ENCODE measurements at regions not wholly inside any gene's neighbourhood (a gene's known extent, or its start where the extent isn't known, plus 50 kb on each side); places are given as distances from the start of the nearest gene placed in this dataset.

DNA sequence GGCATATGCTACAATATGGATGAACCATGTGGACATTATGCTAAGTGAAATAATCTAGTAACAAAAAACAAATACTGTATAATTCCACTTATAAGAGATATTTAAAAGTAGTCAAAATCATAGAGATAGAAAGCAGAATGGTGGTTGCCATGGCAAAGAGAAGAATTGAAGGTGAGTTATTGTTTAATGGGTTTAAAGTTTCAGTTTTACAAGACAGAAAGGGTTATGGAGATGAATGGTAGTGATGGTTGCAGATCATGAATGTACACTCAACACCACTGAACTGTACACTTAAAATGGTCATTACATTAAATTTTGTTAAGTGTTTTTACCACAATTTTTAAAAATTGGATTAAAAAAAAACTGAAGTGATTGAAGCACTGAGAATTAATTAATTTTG, 298.2 kb upstream of the ZC3H15 start:
- no peak for DNase-seq

DNA sequence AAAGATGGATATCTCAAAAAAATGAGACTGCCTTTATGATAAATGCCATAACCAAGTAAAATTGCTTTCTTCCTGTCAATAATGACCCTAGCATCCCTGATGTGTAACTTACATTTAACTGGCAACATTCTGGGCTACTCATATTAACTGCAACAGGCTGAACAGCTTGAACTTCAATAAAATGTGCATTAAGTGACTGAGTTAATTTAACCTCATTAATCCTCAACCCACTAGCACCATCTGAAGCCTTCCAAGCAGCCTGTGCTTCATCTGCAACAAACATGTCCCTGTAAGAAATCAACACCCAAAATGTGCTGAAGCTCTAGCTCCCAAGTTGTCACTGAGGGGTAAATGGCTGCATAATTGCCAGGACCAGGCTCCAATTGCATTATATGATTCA, 296.2 kb upstream of the ZC3H15 start:
- no peak for DNase-seq

DNA sequence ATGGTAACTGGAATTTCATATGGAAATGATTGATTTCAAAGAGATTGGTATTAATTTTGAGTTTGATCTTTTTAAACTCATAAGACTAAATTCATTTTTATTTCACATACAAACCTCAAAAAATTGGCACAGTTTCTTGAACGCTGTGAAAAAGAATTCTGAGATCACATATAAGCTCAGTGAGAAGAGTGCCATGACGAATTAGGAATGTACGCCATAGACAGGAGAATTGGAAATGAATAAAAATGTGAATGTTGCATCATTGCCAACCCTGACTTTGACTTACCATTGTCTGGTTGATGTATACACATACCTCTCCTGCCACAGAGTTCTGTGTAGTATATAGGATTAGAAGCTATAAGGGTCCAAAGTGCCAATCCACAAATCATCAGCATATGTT, 290.4 kb upstream of the ZC3H15 start:
- no peak for DNase-seq

DNA sequence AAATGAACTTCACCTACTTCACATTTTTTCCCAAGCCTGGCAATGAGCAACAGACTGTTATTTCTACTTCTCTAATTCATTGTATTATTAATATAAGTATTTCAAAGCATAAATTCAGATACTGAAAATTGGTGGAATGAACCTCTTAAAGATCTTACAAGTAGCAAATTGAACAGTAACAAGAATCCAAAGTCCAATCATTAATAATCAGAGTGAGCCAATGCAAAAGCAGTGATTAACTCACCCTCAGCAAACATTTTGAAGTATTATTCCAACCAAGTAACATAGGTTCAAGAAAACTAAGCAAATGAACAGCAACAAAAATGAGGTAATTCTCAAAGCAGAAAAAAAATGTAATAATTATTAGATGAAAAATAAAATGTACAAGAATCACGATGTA, 288.1 kb upstream of the ZC3H15 start:
- DNase-seq = no peak

DNA sequence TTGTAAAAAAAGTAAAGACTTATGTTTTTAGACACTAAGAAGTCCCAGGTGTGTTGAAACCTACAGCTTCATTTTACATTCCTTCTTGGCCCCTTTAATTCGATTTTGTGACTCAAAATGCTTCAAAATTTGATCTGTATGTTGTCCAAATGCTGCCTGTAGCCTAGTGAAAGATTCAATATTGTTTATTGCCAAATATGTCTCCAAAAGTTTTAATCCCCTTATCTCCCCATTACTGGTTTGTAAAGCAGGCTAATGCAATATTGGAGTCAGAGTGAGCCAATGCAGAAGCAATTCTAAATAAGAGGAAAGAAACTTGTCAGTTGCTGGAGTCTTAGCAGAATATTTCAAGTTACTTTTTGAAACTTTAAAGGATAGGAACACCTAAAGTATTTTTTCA, 287.0 kb upstream of the ZC3H15 start:
- DNase-seq = no peak

DNA sequence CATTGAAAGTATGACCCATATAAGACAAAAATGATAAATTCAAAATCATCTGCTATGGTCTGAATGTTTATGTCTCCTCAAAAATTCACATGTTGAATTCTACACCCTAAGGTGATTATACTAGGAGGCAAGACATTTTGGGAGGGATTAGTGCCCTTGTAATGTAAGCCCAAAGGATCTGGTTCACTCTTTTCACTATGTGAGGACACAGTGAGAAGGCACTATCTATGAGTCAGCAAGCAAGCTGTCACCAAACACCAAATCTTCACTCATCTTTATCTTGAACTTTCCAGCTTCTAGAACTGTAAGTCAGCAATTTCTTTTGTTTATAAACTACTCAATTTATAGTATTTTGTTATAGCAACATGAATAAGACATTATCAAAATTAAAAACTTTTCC, 284.7 kb upstream of the ZC3H15 start:
- DNase-seq = no peak

DNA sequence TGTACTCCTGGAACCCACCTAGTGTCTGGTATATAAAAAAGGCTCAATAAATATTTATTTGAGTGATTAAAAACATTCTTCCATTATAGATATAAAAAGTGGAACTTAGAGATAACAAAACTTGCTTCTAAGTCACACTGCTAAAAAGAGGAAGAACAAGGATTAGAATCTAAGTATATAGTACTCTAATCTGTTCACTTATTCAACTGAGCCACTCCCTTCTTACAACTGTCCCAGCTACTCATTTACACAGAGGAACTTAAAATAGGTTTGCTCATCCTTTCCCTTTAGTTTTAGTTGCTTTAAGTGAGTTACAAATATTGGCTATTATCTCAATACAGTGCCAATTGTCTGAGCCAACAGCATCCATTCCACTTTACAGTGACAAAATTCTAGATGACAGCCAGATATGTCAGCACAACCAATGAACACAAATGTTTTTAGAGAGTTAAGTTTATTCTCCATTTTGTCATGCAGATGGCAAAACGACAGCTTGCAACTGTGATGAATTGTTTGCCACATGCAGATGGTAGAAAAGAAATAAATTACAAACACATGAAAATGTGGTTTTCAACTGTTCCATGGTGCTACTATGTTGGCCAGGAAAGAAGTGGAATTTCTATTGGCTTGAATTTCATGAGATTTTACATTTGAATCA, 280.7 kb upstream of the ZC3H15 start:
- no peak for DNase-seq

DNA sequence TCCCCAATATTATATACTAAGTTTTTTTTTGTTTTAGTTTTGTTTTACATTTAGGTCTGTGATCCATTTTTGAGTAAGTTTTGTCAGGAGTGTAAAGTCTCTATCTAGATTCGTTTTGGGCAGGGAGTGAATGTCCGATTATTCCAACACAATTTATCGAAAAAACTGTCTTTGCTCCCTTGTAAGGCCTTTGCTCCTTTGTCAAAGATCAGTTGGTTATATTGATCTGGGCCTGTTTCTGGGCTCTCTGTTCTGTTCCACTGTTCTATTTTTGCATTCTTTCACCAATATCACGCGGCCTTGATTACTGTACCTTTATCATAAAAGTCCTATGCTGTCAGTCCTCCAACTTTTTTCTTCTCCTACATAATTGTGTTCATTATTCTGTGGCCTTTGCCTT, 276.5 kb upstream of the ZC3H15 start:
- DNase-seq = no peak

DNA sequence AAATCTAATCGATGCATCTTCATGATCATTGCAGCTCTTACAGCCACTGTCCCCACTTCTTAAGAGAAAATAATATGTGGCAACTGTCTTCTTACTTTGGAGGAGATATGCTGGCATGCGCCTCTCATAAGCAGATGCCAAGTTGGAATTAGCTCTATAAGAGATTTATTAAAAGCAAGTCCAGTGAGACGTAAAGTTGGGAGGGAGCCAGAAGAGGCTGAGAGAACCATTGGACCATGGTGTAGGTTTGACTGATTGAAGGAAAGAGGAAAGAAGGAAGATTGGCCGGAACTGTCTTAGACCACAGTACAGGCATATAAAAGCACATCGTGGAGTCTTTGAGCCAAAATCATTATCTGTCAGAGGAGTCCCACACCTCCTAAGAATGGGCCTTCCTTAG, 265.7 kb upstream of the ZC3H15 start:
- no peak for DNase-seq

DNA sequence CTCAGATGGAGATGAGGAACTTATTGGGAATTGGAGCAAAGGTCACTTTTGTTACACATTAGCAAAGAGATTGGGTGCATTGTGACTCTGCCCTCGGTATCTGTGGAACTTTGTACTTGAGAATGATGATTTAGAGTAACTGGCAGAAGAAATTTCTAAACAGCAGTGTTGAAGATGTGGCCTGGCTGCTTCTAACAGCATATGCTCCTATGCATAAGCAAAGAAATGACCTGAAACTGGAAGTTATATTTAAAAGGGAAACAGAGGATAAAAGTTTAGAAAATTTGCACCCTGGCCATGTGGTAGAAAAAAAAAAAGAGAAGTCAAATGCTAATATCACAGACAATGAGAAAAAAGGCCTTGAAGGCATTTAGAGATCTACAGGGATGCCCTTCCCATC, 256.8 kb upstream of the ZC3H15 start:
- no peak for DNase-seq

DNA sequence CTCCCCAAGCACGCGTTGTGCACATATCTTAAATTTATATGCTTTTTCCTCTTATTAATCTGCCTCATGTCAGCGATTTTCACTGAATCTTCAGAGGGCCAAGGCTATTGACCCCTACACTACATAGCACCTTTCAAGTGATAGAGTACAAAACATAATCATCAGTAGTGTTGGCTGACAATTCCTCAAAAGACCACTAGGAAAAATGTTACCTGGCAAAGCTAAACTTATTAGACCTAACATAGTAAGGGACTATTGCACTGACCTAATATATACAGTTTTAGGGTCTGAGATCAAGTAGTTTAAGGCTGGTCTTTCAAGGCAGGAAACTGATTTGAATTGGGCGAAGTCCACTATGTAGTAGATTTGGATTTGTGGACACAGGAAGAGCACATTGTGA, 244.2 kb upstream of the ZC3H15 start:
- DNase-seq = no peak

DNA sequence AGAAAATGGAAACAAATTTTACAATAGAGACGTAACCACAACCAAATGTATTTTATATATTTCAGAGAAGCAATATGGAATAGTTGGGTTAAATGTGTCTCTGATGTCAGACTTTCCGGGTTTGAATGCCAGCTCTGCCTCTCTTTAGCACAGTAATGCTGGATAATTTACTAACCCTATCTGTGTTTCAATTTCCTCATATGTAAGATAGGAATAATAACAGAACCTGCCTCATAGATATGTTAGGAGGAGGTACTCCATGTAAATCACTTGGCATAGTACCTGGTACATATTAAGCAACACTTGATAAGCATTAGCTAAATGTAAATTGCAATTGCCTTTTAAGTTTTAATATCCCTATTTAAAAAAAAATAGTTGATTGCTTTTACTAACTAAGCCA, 231.3 kb upstream of the ZC3H15 start:
- DNase-seq = no peak

DNA sequence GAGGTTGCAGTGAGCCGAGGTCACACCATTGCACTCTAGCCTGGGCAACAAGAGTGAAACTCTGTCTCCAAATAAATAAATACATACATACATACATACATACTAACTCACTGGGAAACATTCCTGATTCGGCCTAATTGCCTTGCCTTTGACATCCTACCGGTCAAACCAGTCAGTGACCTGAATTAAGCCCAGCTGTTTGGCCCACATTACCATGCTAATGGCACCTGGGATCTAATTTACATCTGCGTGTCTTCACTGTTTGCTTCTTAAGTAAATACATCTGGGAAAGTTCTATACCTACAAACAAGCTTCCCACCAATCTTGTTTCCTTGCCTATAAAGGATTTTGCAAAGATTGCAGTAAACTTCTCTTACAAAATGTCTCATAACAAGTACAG, 230.2 kb upstream of the ZC3H15 start:
- no peak for DNase-seq

DNA sequence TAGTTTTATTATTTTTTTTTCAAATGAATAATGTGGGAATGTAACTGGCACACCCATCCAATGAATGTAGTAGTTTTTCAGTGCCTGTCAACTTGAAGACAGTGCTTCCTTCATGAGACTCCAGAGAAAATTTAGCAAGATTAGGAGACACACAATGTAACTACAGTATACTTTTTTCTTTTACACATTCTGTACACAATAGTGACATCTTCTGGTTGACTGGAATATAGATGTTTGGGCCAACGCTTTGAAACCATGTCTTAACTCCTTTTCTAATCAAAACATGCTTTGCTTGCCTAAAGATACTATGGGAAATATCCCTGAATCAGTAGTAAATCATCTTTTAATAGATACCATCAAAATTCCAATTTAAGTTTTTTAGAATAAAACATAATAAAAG, 229.5 kb upstream of the ZC3H15 start:
- peak; percentile 35 for DNase-seq

DNA sequence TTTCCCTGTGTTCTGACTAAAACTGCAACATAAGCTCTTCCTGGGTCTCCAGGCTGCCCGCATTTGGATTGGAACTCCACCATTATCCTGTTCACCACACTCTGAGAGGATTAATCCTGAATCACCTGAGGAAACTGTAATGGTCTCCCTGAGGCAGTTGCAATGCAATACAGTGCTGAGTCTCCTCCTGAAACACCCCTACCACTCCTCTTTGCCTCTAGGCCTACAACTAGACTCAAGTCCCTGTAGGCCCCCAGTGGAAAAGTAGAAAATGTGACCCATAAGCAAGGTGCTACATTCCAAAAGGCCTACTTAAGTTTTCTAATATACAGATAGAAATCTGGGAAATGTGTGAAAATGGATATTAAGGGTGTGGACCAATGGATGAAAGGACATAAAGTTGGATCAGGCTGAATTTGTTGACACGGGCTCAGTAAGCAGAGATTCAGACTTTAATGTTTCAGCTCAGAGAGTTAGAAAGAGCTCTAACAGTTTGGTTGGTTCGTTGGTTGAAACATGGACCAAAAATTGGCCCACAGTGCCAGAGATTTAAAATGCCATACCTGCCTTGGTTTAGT, 222.3 kb upstream of the ZC3H15 start:
- no peak for DNase-seq

DNA sequence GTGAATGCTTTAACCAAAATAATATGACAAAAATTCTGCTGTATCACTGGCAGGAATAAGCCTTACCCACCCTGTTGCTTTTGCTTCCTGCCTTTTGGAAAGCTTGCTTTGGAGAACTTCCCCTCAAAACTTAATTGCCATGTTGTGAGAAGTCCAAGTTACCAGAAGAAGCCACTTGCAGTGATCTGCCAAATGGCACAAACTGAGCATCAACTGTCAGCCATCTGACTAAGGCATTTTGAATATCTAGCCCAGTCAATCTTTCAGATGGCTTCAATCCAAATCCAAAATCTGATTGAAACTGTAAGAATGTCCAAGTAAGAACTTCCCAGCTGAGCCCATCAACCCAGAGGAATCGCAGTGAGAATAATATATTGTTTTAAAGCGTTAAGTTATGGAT, 216.5 kb upstream of the ZC3H15 start:
- no peak for DNase-seq

DNA sequence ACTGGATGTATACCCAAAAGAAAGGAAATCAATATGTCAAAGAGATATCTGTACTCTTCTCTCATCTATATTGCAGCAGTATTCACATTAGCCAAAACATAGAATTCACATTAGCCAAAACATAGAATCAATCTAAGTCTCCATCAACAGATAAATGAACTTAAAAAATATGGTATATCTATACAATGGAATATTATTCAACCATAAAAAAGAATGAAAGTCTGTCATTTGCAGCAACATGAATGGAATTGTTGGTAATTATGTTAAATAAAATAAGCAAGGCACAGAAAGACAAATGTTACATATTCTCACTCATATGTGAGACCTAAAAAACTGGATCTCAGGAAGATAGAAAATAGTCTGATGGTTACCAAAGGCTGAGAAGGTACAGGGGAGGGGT, 212.1 kb upstream of the ZC3H15 start:
- DNase-seq = no peak

DNA sequence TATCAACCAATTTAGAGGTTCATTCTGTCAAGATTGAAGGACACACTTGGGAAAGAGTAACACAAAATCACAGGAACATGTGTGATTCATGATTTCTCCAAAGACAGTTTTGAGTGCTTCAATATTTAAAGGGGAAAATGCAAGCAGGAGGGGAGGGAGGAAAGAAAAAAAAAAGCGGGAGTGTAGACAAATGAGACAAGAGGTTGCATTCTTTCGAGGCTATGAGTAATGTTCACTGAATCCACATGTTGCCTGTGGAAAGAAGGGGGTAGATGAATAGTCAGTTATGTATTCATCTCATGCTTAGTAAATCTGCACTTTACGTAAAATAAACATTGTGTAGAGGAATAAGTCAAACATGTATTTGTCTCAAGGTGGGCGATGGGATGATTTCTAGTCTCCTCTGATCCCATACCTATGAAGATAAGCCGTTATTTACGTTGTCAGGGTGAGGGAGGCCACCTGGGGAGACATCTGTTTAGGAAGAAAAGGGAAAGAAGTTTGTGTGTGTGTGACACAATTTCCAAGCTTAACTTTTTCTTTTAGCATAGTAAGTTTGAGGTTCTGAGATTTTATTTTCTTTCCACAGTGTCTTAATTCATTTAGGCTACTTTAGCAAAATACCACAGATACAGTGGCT, 211.0 kb upstream of the ZC3H15 start:
- DNase-seq = no peak

DNA sequence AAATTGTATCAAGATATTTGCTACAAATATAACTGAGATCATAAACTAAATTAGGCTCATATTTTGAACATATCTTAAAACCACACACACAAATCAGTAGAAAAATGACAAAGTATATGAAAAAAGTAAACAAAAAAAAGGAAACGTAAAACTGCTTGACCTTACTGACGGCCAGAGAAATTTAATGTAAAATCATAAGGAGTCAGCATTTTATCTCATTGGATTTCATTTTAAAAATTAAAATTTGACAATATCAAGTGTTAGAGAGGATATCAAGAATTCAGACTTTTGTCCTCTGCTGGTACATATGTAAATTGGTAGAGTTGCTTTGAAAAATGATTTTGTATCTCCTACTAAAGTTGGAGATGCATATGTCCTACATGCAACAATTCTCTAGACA, 209.2 kb upstream of the ZC3H15 start:
- DNase-seq = no peak

DNA sequence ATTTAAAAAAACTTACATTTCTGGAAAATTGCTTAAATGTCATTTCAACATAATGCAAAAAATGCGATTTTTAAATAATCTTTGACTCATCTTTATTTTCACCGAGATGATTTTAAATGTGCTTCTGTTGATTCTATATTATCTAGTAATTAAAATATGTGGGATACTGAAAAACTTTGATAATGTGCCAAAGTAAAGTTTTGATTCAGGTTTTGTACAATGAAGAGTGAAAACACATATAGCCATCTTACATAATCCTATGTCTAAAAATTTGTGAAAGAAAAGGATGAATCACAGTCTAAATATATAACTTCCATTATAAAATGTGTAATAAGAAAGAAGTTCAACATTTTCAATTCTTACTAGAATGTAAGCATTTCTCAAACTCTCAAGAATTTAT, 204.3 kb upstream of the ZC3H15 start:
- DNase-seq = no peak

DNA sequence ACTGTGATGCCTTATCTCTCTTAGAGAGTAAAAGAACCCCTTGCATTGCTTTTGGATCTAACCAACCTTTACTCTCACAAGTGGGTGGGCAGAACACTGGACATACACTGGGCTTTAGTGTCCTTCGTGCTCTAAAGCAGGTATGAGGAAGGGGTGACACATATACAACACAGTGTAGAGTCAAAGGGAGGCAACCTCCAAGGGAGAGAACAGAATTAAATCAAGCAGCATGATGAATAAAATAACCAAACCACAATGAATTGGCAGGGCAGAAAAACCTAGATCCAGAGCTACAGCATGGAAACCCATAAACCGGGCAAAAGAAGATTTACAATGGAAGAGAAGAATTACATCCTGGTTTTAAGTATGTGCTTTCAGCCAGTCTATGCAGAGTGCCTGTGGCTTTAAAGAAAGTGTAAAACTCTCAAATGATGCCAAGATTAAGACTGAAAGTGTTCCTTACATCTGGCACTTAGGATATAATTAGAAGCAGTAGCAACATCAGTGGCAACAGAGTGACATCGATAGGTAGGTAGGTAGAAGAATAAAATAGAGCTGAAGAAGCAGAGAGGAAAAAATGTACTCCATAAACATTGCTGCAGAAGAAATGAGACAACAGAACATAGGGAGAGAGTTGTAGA, 191.7 kb upstream of the ZC3H15 start:
- DNase-seq = no peak

DNA sequence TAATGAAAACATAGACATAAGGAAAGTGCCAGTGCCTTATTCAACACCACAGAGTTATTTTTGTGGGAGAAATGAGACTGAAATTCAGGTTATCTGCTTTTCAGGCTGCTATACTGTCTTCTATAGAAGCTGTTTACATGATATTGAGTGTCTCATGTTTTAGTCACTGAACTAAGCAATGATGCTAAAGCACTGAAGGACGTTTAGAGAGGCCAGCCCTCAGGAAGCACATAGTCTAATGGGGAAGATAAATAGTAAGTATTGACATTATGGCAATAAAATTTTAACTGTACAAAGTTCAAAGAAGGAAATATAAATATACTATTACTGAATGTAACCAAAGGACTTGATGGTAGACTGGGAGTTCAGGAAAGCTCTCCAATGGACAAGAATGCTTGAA, 186.4 kb upstream of the ZC3H15 start:
- DNase-seq = no peak

DNA sequence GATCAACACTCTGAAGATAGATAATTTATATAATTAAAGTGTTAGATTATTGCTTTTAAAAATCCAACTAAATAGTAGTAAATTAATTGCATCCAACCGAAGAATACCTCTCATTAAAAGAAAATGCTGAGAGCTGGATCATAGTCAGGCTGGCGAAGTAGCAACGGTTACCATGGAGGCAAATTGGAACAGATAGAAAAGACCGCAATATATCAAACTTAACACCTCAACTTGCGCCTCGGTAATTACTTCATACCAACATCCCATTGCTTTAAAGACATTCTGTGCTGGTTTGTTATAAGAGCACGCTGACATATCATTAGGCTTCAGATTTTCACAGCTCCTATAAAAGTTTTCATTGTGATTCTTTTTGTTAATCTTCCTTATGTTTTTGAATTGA, 183.8 kb upstream of the ZC3H15 start:
- no peak for DNase-seq

DNA sequence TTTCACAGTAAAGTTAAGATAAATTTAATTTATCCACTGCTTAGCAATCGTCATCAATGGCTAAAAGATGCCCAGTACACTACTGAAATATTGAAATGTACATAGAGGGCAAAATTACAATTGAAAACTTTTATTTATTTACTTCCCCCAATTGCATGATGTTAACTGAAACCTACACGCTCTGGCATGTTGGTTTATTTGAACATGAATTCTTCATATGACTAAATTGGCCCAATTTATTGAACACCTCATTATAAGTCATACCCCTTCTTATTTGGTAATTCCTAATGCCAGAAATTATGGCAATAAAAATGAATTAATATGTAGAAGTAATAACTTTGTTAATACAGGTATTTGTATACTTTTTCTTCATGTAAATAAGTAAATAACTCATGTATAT, 183.0 kb upstream of the ZC3H15 start:
- DNase-seq = no peak

DNA sequence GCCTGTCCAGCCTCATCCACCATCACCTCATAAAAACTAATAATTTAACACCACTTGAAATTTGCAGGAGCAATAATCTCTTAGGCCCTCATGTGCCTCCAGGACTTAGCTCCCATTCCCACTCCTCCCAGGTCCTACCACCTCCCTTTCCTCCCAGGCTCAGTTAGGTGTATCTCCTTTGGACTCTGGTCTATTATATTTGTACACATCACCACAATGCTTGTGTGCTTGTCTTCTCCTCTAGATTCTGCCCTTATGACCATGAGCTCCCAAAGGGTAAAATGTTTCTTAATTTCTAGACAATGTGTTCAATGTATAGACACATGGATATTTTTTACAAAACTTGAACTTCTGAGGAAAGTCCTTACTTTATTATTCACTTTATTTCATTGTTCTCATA, 182.0 kb upstream of the ZC3H15 start:
- DNase-seq = no peak

All from NCI-H1092 treated with DMSO at 0.1 percent for 48 hours (cell line).